A549 (cell line): ENCODE measurements at regions not wholly inside any gene's neighbourhood (a gene's known extent, or its start where the extent isn't known, plus 50 kb on each side); places are given as distances from the start of the nearest gene placed in this dataset.

ENCODE experiments used
- ATAC-seq, 2 experiments: fragments of 200-7000 bp in 1 of 2; fragments of >200 bp in 1 of 2; cut with Nextera tagmentation in 1 of 2; cut with Tn5 transposase in 1 of 2; 3 replicates each; pipeline versions ENCODE4 v1.8.0 to v1.9.1; 2018 to 2020; ENCODE audit warnings: mild to moderate bottlenecking in 1 of 2, moderate library complexity in 1 of 2
- CTCF ChIA-PET: fragments of 300-600 bp; sonication (Branson Sonifier 250); formaldehyde crosslinking; extraction: SDS; loops from one replicate; lab custom pipeline; 2021; ENCODE audit warnings: antibody characterized with exemption, inconsistent platforms; lab: Yijun Ruan, JAX
- POLR2A ChIA-PET: fragments of 350-600 bp; formaldehyde crosslinking; extraction: SDS; loops from one replicate; lab custom pipeline; 2021; ENCODE audit warnings: antibody characterized with exemption, inconsistent platforms; lab: Yijun Ruan, JAX
- DNase-seq, 2 experiments: peaks; one replicate each; pipeline versions ENCODE4 v3.0.0 to v3.0.0-alpha.2; 2011 to 2016; ENCODE audit warnings: low read depth in 1 of 2, low spot score in 1 of 2
- FAIRE-seq: peaks from 2 replicates; lab custom pipeline; 2011; peaks lifted over from hg19 to GRCh38; lab: Jason Lieb, UNC
- H3K27ac ChIP-seq, 2 experiments: fragments of >200 bp; sonication (Bioruptor Twin); formaldehyde crosslinking; 3 replicates each; pipeline ENCODE4 v1.5.1; 2016 to 2017
- H3K4me1 ChIP-seq: fragments of >200 bp; sonication (Bioruptor Twin); formaldehyde crosslinking; 3 replicates; pipeline ENCODE4 v1.6.1; 2016
- H3K4me2 ChIP-seq: fragments of >200 bp; sonication (Bioruptor Twin); formaldehyde crosslinking; 3 replicates; pipeline ENCODE4 v1.6.1; 2016
- H3K4me3 ChIP-seq: fragments of >200 bp; sonication (Bioruptor Twin); formaldehyde crosslinking; 3 replicates; pipeline ENCODE4 v1.5.1; 2016
- H3K9me3 ChIP-seq: fragments of >200 bp; sonication (Bioruptor Twin); formaldehyde crosslinking; 3 replicates; pipeline ENCODE4 v1.6.1; 2016
- ATOH8 ChIP-seq: fragments of 250-450 bp; sonication (Bioruptor Pico); IDR thresholded peaks from 2 replicates; pipeline ENCODE4 v1.5.0; 2020; ENCODE audit warnings: low read depth, mild to moderate bottlenecking, moderate library complexity
- BHLHE40 ChIP-seq: IDR thresholded peaks from 2 replicates; pipeline ENCODE4 v1.6.1; 2012; ENCODE audit warnings: low read depth, low read length, inconsistent platforms
- CBX2 ChIP-seq: fragments of 200-600 bp; sonication (generic); IDR thresholded peaks from 2 replicates; pipeline ENCODE4 v1.6.1; 2016; ENCODE audit warnings: low read depth, mild to moderate bottlenecking, borderline replicate concordance
- CEBPB ChIP-seq, 2 experiments: fragments of >200 bp in 1 of 2; sonication (Bioruptor Twin) in 1 of 2; formaldehyde crosslinking in 1 of 2; IDR thresholded peaks; 2 replicates each; pipeline ENCODE4 v1.6.1; 2012 to 2016
- CHD4 ChIP-seq: fragments of 200-600 bp; sonication (generic); IDR thresholded peaks from 2 replicates; pipeline ENCODE4 v1.6.1; 2016; ENCODE audit warnings: antibody characterized with exemption, mild to moderate bottlenecking, borderline replicate concordance
- E2F6 ChIP-seq: IDR thresholded peaks from 2 replicates; pipeline ENCODE4 v1.6.1; 2012; ENCODE audit warnings: low read depth, borderline replicate concordance
- EHF ChIP-seq: fragments of 250-450 bp; sonication (Bioruptor Pico); IDR thresholded peaks from 2 replicates; pipeline ENCODE4 v1.5.0; 2020; ENCODE audit warnings: mild to moderate bottlenecking
- ELK1 ChIP-seq: fragments of 150-350 bp; IDR thresholded peaks from 2 replicates; pipeline ENCODE4 v1.6.1; 2014; ENCODE audit warnings: low read depth, mild to moderate bottlenecking, low read length
- ESRRA ChIP-seq: fragments of 150-350 bp; IDR thresholded peaks from 2 replicates; pipeline ENCODE4 v1.6.1; 2014; ENCODE audit warnings: mild to moderate bottlenecking, low read length, borderline replicate concordance
- FOSB ChIP-seq: fragments of 250-450 bp; sonication (Bioruptor Pico); IDR thresholded peaks from 2 replicates; pipeline ENCODE4 v1.5.0; 2020; ENCODE audit warnings: mild to moderate bottlenecking, moderate library complexity
- HEYL ChIP-seq: fragments of 250-450 bp; sonication (Bioruptor Pico); IDR thresholded peaks from 2 replicates; pipeline ENCODE4 v1.8.0; 2021; ENCODE audit warnings: mild to moderate bottlenecking, moderate library complexity
- HMGXB4 ChIP-seq: fragments of 250-450 bp; sonication (Bioruptor Pico); IDR thresholded peaks from 2 replicates; pipeline ENCODE4 v1.5.0; 2021; ENCODE audit warnings: mild to moderate bottlenecking, moderate library complexity, borderline replicate concordance
- HOXA7 ChIP-seq: fragments of 250-450 bp; sonication (Bioruptor Pico); IDR thresholded peaks from 2 replicates; pipeline ENCODE4 v1.5.0; 2020; ENCODE audit warnings: mild to moderate bottlenecking, moderate library complexity
- JUN ChIP-seq, 2 experiments: fragments of >200 bp; sonication (Bioruptor Twin); formaldehyde crosslinking; IDR thresholded peaks; 2 replicates in 1 of 2; 3 replicates in 1 of 2; pipeline ENCODE4 v1.6.1; 2016 to 2017
- KDM1A ChIP-seq: fragments of 200-600 bp; sonication (generic); IDR thresholded peaks from 2 replicates; pipeline ENCODE4 v1.6.1; 2016; ENCODE audit warnings: low read depth, mild to moderate bottlenecking
- MAFK ChIP-seq: fragments of 450-650 bp; IDR thresholded peaks from 2 replicates; pipeline ENCODE4 v1.6.1; 2014; ENCODE audit not compliant: partially characterized antibody
- MAX ChIP-seq: IDR thresholded peaks from 2 replicates; pipeline ENCODE4 v1.6.1; 2012
- MAZ ChIP-seq: fragments of 150-350 bp; IDR thresholded peaks from 2 replicates; pipeline ENCODE4 v1.6.1; 2014; ENCODE audit warnings: antibody characterized with exemption, low read depth, low read length, borderline replicate concordance
- PHF8 ChIP-seq: fragments of 200-600 bp; sonication (generic); IDR thresholded peaks from 2 replicates; pipeline ENCODE4 v1.6.1; 2016; ENCODE audit warnings: low read depth, mild to moderate bottlenecking, antibody characterized with exemption, moderate library complexity, borderline replicate concordance
- RARB ChIP-seq: fragments of 250-450 bp; sonication (Bioruptor Pico); IDR thresholded peaks from 2 replicates; pipeline ENCODE4 v1.8.0; 2021; ENCODE audit warnings: mild to moderate bottlenecking, moderate library complexity
- REST ChIP-seq: fragments of 200-600 bp; sonication (generic); IDR thresholded peaks from 2 replicates; pipeline ENCODE4 v1.6.1; 2016; ENCODE audit warnings: antibody characterized with exemption, mild to moderate bottlenecking, moderate library complexity
- RFX5 ChIP-seq: fragments of 450-650 bp; IDR thresholded peaks from 2 replicates; pipeline ENCODE4 v1.7.1; 2014; ENCODE audit warnings: antibody characterized with exemption, mild to moderate bottlenecking, moderate library complexity
- SMC3 ChIP-seq: fragments of >200 bp; sonication (Bioruptor Twin); formaldehyde crosslinking; IDR thresholded peaks from 3 replicates; pipeline ENCODE4 v1.6.1; 2018; ENCODE audit warnings: inconsistent platforms
- SREBF2 ChIP-seq: fragments of 450-650 bp; IDR thresholded peaks from 2 replicates; pipeline ENCODE4 v1.6.1; 2014; ENCODE audit warnings: mild to moderate bottlenecking, moderate library complexity
- TFCP2L1 ChIP-seq: fragments of 250-450 bp; sonication (Bioruptor Pico); IDR thresholded peaks from 2 replicates; pipeline ENCODE4 v1.5.0; 2021; ENCODE audit warnings: mild to moderate bottlenecking
- TP53 ChIP-seq: fragments of 250-450 bp; sonication (Bioruptor Pico); IDR thresholded peaks from 2 replicates; pipeline ENCODE4 v1.5.0; 2021; ENCODE audit warnings: mild to moderate bottlenecking, moderate library complexity
- ZC3H11A ChIP-seq: fragments of 450-650 bp; IDR thresholded peaks from 2 replicates; pipeline ENCODE4 v1.6.1; 2014; ENCODE audit warnings: antibody characterized with exemption, mild to moderate bottlenecking
- ZNF302 ChIP-seq: fragments of 250-450 bp; sonication (Bioruptor Pico); IDR thresholded peaks from 2 replicates; pipeline ENCODE4 v1.9.0; 2021; ENCODE audit warnings: inconsistent platforms, mild to moderate bottlenecking, moderate library complexity
- ZSCAN20 ChIP-seq: fragments of 250-450 bp; sonication (Bioruptor Pico); IDR thresholded peaks from 2 replicates; pipeline ENCODE4 v1.8.0; 2022; ENCODE audit warnings: mild to moderate bottlenecking, moderate library complexity
- WGBS: methylation state at CpG from one replicate; pipeline ENCODE4 v1.1.6; 2017; ENCODE audit errors: missing lambda C conversion rate; 5-methylcytosine and 5-hydroxymethylcytosine counted together

- TF ChIP-seq HOXA7 (CRISPR knock-in tag) (no peak), MAFK (no peak), CHD4 (no peak), MAZ (no peak), MAX (no peak)
- TF ChIP-seq, all 56 proteins: peak for 0
- ATAC-seq = no peak
- Histone ChIP-seq H3K4me1 (no peaks in the 10 kb centered on the region), H3K4me2 (no peak overlapping the region), H3K27ac (no peak overlapping the region), H3K9me3 (no peaks in the 10 kb centered on the region), H3K4me3 (no peak overlapping the region)
- no peak for FAIRE-seq
- ChIA-PET POLR2A (no interaction called here), CTCF (no interaction called here)
- DNase-seq = no peak
- 44% methylated on average over 3 of the region's 3 CpGs for WGBS
Observed at GRCh38 chr11:105381941-105382340, 227.9 kb upstream of the GRIA4 start.

GRCh38 chr11:105377870-105378269 lies 232.0 kb upstream of the GRIA4 start:
- DNase-seq = no peak
- Histone ChIP-seq H3K4me2 (no peak overlapping the region), H3K4me3 (no peak overlapping the region), H3K27ac (no peak overlapping the region), H3K4me1 (no peaks in the 10 kb centered on the region), H3K9me3 (no peaks in the 10 kb centered on the region)
- 37% methylated on average over 5 of the region's 5 CpGs for WGBS
- POLR2A ChIA-PET = no interaction called here
- no peak for ATAC-seq
- no peak for TF ChIP-seq MAFK
- TF ChIP-seq PHF8 = no peak
- no peak for TF ChIP-seq TFCP2L1 (CRISPR knock-in tag)
- no peak for TF ChIP-seq JUN (IDR thresholded peaks at IDR 0.05)
- no peak for TF ChIP-seq RARB
- no peak for TF ChIP-seq ESRRA
- TF ChIP-seq E2F6 = no peak
- no peak for TF ChIP-seq HMGXB4 (CRISPR knock-in tag)
- TF ChIP-seq SREBF2 = no peak
- no peak for TF ChIP-seq MAZ
- TF ChIP-seq BHLHE40 = no peak
- TF ChIP-seq EHF (CRISPR knock-in tag) = no peak
- TF ChIP-seq CBX2 = no peak
- TF ChIP-seq REST = no peak
- TF ChIP-seq TP53 (CRISPR knock-in tag) = no peak
- CTCF ChIA-PET = no interaction called here
- no peak for FAIRE-seq

GRCh38 chr11:105372206-105372605 lies 232.6 kb upstream of the CARD18 start:
- Histone ChIP-seq H3K4me1 (no peaks in the 10 kb centered on the region), H3K4me2 (no peak overlapping the region), H3K27ac (no peak overlapping the region), H3K4me3 (no peak overlapping the region), H3K9me3 (no peaks in the 10 kb centered on the region)
- POLR2A ChIA-PET = no interaction called here
- ATAC-seq (no peak), DNase-seq (no peak), FAIRE-seq (no peak)
- CTCF ChIA-PET = interaction anchor here (0.7 kb wide), 1 partner anchor 10 kb away, joined by 6 read pairs; no protein-coding TSS in a partner anchor
- 39% methylated on average over 6 of the region's 6 CpGs for WGBS
- TF ChIP-seq SMC3 = no peak
- TF ChIP-seq ZSCAN20 (CRISPR knock-in tag) = no peak
- no peak for TF ChIP-seq ESRRA
- no peak for TF ChIP-seq BHLHE40
- no peak for TF ChIP-seq ATOH8 (CRISPR knock-in tag)
- TF ChIP-seq RFX5 = no peak
- no peak for TF ChIP-seq FOSB (CRISPR knock-in tag)
- no peak for TF ChIP-seq KDM1A
- no peak for TF ChIP-seq ELK1
- TF ChIP-seq HEYL (CRISPR knock-in tag) = no peak
- no peak for TF ChIP-seq ZNF302 (CRISPR knock-in tag)
- no peak for TF ChIP-seq CEBPB (IDR thresholded peaks at IDR 0.05)
- no peak for TF ChIP-seq ZC3H11A
